HAP-1 (cell line): ENCODE measurements at regions not wholly inside any gene's neighbourhood (a gene's known extent, or its start where the extent isn't known, plus 50 kb on each side); places are given as distances from the start of the nearest gene placed in this dataset.
"Not testable (repeated sequence)": the region's sequence is repeated elsewhere in the genome, so short reads cannot be mapped to it uniquely, and the experiment has no call there.

Experiments used
- DNase-seq, 2 experiments: peaks; one replicate each; pipeline ENCODE4 v3.0.0-alpha.2; 2016 to 2020; ENCODE audit warnings: low spot score in 2 of 2
- H3K27me3 ChIP-seq: fragments of 250-450 bp; sonication (Bioruptor Pico); 2 replicates; pipeline ENCODE4 v1.5.1; 2020; ENCODE audit warnings: low read depth, mild to moderate bottlenecking, moderate library complexity
- H3K36me3 ChIP-seq: fragments of 250-450 bp; sonication (Bioruptor Pico); replicated peaks from 2 replicates; pipeline ENCODE4 v1.5.1; 2020; ENCODE audit warnings: mild to moderate bottlenecking
- H3K4me1 ChIP-seq: fragments of 250-450 bp; sonication (Bioruptor Pico); 2 replicates; pipeline ENCODE4 v1.5.1; 2020; ENCODE audit warnings: mild to moderate bottlenecking
- H3K4me3 ChIP-seq: fragments of 250-450 bp; sonication (Bioruptor Pico); 2 replicates; pipeline ENCODE4 v1.5.1; 2020; ENCODE audit warnings: mild to moderate bottlenecking, moderate library complexity
- H3K9me3 ChIP-seq: fragments of 250-450 bp; sonication (Bioruptor Pico); 2 replicates; pipeline ENCODE4 v1.5.1; 2020; ENCODE audit warnings: mild to moderate bottlenecking, moderate library complexity
- in situ Hi-C: fragments of 300-500 bp; cut with MboI; formaldehyde crosslinking; loops from 3 replicates; pipeline ENCODE4 v1.14.3; 2020; ENCODE audit warnings: low sequenced_read_pairs, inconsistent platforms, mixed read lengths

GRCh38 chr3:106943071-106943470 is 434.2 kb upstream of the CCDC54 start:
- Histone ChIP-seq H3K36me3 (no peaks in the 10 kb centered on the region), H3K4me1 (no peaks in the 10 kb centered on the region), H3K4me3 (no peak overlapping the region), H3K9me3 (no peaks in the 10 kb centered on the region), H3K27me3 (no peaks in the 10 kb centered on the region)
- in situ Hi-C loops = no loop called here
- no peak for DNase-seq

- no peaks in the 10 kb centered on the region for H3K9me3 ChIP-seq
- no peak overlapping the region for H3K4me3 ChIP-seq
- no peaks in the 10 kb centered on the region for H3K4me1 ChIP-seq
- H3K36me3 ChIP-seq = no peaks in the 10 kb centered on the region
- in situ Hi-C loops = no loop called here
- no peaks in the 10 kb centered on the region for H3K27me3 ChIP-seq
- no peak for DNase-seq
Observed at GRCh38 chr3:106945435-106945834, 431.8 kb upstream of the CCDC54 start.

GRCh38 chr3:106946866-106947265 is 430.4 kb upstream of the CCDC54 start:
- H3K4me1 ChIP-seq = no peaks in the 10 kb centered on the region
- no peaks in the 10 kb centered on the region for H3K9me3 ChIP-seq
- in situ Hi-C loops = no loop called here
- no peak for DNase-seq
- H3K27me3 ChIP-seq = no peaks in the 10 kb centered on the region
- H3K4me3 ChIP-seq = no peak overlapping the region
- H3K36me3 ChIP-seq = no peaks in the 10 kb centered on the region

GRCh38 chr3:106957029-106957428 is 420.2 kb upstream of the CCDC54 start:
- Histone ChIP-seq H3K27me3 (no peaks in the 10 kb centered on the region), H3K36me3 (no peaks in the 10 kb centered on the region), H3K9me3 (no peaks in the 10 kb centered on the region), H3K4me1 (no peaks in the 10 kb centered on the region), H3K4me3 (no peak overlapping the region)
- no peak for DNase-seq
- in situ Hi-C loops = no loop called here

- no peaks in the 10 kb centered on the region; the same call in 1 of the 2 replicates for H3K4me1 ChIP-seq
- in situ Hi-C loops = no loop called here
- no peak overlapping the region for H3K4me3 ChIP-seq
- no peaks in the 10 kb centered on the region; the same call in 1 of the 2 replicates for H3K27me3 ChIP-seq
- H3K36me3 ChIP-seq = no peaks in the 10 kb centered on the region
- DNase-seq = no peak
- H3K9me3 ChIP-seq = no peaks in the 10 kb centered on the region
Observed at GRCh38 chr3:106962993-106963392, 414.2 kb upstream of the CCDC54 start.

- no peaks in the 10 kb centered on the region; the same call in 1 of the 2 replicates for H3K4me1 ChIP-seq
- no peaks in the 10 kb centered on the region for H3K36me3 ChIP-seq
- H3K4me3 ChIP-seq = no peak overlapping the region
- no peaks in the 10 kb centered on the region; the same call in 1 of the 2 replicates for H3K27me3 ChIP-seq
- in situ Hi-C loops = no loop called here
- no peak for DNase-seq
- H3K9me3 ChIP-seq = no peaks in the 10 kb centered on the region
Observed at GRCh38 chr3:106963442-106963841, 413.8 kb upstream of the CCDC54 start.

- DNase-seq = no peak
- H3K9me3 ChIP-seq = no peaks in the 10 kb centered on the region
- no peak overlapping the region for H3K4me3 ChIP-seq
- H3K4me1 ChIP-seq = no peaks in the 10 kb centered on the region; the same call in 1 of the 2 replicates
- no peaks in the 10 kb centered on the region for H3K36me3 ChIP-seq
- H3K27me3 ChIP-seq = no peaks in the 10 kb centered on the region; the same call in 1 of the 2 replicates
- in situ Hi-C loops = no loop called here
Observed at GRCh38 chr3:106965307-106965706, 411.9 kb upstream of the CCDC54 start.

GRCh38 chr3:106969596-106969995 is 407.6 kb upstream of the CCDC54 start:
- Histone ChIP-seq H3K27me3 (no peaks in the 10 kb centered on the region; the same call in 1 of the 2 replicates), H3K4me3 (no peak overlapping the region), H3K36me3 (no peaks in the 10 kb centered on the region), H3K4me1 (no peaks in the 10 kb centered on the region), H3K9me3 (no peaks in the 10 kb centered on the region)
- DNase-seq = no peak
- in situ Hi-C loops = no loop called here

- Histone ChIP-seq H3K4me3 (no peak overlapping the region), H3K27me3 (no peaks in the 10 kb centered on the region), H3K4me1 (peaks cover 7% of the 10 kb centered on the region; the same call in 1 of the 2 replicates), H3K9me3 (no peaks in the 10 kb centered on the region), H3K36me3 (no peaks in the 10 kb centered on the region)
- in situ Hi-C loops = no loop called here
- no peak for DNase-seq
Observed at GRCh38 chr3:106981392-106981791, 395.8 kb upstream of the CCDC54 start.

- peaks cover 7% of the 10 kb centered on the region; the same call in 1 of the 2 replicates for H3K4me1 ChIP-seq
- in situ Hi-C loops = no loop called here
- no peak for DNase-seq
Observed at GRCh38 chr3:106985721-106986120, 391.5 kb upstream of the CCDC54 start.

GRCh38 chr3:106998841-106999682 is 378.2 kb upstream of the CCDC54 start:
- in situ Hi-C loops, H3K4me1 ChIP-seq, H3K27me3 ChIP-seq, H3K9me3 ChIP-seq, DNase-seq, H3K36me3 ChIP-seq, H3K4me3 ChIP-seq: not testable (repeated sequence)

More at GRCh38 chr3:106985721-106986120, 391.5 kb upstream of the CCDC54 start:
- H3K27me3 ChIP-seq = no peaks in the 10 kb centered on the region
- H3K36me3 ChIP-seq = no peaks in the 10 kb centered on the region
- no peak overlapping the region for H3K4me3 ChIP-seq
- no peaks in the 10 kb centered on the region for H3K9me3 ChIP-seq

- H3K4me1 ChIP-seq = no peaks in the 10 kb centered on the region
- H3K9me3 ChIP-seq = no peaks in the 10 kb centered on the region
- H3K27me3 ChIP-seq = no peaks in the 10 kb centered on the region
- H3K4me3 ChIP-seq = no peak overlapping the region
- no peak for DNase-seq
- no peaks in the 10 kb centered on the region for H3K36me3 ChIP-seq
- in situ Hi-C loops = no loop called here
Observed at GRCh38 chr3:107001635-107002034, 375.6 kb upstream of the CCDC54 start.

- H3K9me3 ChIP-seq, H3K36me3 ChIP-seq, H3K4me3 ChIP-seq, DNase-seq, H3K4me1 ChIP-seq, in situ Hi-C loops, H3K27me3 ChIP-seq: not testable (repeated sequence)
Observed at GRCh38 chr3:107005352-107005751, 371.9 kb upstream of the CCDC54 start.

- in situ Hi-C loops = no loop called here
- no peaks in the 10 kb centered on the region for H3K36me3 ChIP-seq
- H3K27me3 ChIP-seq = no peaks in the 10 kb centered on the region
- DNase-seq = no peak
- H3K9me3 ChIP-seq = no peaks in the 10 kb centered on the region
- H3K4me3 ChIP-seq = no peak overlapping the region
- H3K4me1 ChIP-seq = no peaks in the 10 kb centered on the region
Observed at GRCh38 chr3:107008213-107008612, 369.0 kb upstream of the CCDC54 start.
